ENCODE measurements at regions not wholly inside any gene's neighbourhood (a gene's known extent, or its start where the extent isn't known, plus 50 kb on each side); places are given as distances from the start of the nearest gene placed in this dataset.
A peak's percentile ranks its signal among the peaks of the same experiment; 100 is the strongest.
"Not testable (repeated sequence)": the region's sequence is repeated elsewhere in the genome, so short reads cannot be mapped to it uniquely, and the experiment has no call there.

DNA sequence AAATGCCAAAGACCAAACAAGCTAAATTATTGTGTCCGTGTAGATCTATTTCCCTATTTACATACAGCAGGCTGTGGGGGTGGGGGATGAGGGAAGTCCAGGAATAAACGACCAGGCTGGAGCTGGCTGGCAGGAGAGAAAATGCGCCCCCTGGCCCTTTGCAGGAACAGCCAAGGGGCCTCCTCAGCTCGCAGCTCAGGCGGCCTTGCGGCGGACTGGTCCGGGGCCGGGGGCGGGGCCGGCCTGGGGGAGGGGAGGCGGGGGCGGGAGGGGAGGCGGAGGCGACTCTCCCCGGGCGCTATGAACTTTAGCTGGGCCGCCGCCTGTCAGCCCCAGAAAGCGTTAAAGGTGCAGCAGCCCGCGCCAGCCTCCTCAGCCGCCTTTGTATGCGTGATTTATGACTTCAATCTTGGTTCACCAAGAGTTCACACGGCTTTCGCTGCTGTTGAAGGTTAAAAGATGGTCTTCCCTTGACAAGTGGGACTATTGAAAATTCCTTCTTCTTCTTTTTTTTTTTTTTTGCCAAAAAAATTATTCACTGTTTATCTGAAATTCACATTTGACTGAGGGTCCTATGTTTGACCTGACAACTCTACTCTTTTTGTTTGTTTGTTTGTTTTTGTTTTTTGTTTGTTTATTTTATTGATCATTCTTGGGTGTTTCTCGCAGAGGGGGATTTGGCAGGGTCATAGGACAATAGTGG, 967.0 kb upstream of the DEFB115 start:
- not testable (repeated sequence) for H3K9me3 ChIP-seq; H3K27me3 ChIP-seq; H3K4me3 ChIP-seq (ENCODE audit: low read depth, low read length); H3K4me1 ChIP-seq; H3K36me3 ChIP-seq
- DNase-seq: peak; percentile 77
- TF ChIP-seq, protein P1, sequence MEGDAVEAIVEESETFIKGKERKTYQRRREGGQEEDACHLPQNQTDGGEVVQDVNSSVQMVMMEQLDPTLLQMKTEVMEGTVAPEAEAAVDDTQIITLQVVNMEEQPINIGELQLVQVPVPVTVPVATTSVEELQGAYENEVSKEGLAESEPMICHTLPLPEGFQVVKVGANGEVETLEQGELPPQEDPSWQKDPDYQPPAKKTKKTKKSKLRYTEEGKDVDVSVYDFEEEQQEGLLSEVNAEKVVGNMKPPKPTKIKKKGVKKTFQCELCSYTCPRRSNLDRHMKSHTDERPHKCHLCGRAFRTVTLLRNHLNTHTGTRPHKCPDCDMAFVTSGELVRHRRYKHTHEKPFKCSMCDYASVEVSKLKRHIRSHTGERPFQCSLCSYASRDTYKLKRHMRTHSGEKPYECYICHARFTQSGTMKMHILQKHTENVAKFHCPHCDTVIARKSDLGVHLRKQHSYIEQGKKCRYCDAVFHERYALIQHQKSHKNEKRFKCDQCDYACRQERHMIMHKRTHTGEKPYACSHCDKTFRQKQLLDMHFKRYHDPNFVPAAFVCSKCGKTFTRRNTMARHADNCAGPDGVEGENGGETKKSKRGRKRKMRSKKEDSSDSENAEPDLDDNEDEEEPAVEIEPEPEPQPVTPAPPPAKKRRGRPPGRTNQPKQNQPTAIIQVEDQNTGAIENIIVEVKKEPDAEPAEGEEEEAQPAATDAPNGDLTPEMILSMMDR (IDR thresholded peaks at IDR 0.05; ENCODE audit: low read depth, low read length): peak; percentile 36

GRCh38 chr20:30291064-30291379, 966.4 kb upstream of the DEFB115 start:
- not testable (repeated sequence) for H3K9me3 ChIP-seq; H3K4me3 ChIP-seq (ENCODE audit: low read depth, low read length); H3K27me3 ChIP-seq; DNase-seq; H3K36me3 ChIP-seq; H3K4me1 ChIP-seq

DNA sequence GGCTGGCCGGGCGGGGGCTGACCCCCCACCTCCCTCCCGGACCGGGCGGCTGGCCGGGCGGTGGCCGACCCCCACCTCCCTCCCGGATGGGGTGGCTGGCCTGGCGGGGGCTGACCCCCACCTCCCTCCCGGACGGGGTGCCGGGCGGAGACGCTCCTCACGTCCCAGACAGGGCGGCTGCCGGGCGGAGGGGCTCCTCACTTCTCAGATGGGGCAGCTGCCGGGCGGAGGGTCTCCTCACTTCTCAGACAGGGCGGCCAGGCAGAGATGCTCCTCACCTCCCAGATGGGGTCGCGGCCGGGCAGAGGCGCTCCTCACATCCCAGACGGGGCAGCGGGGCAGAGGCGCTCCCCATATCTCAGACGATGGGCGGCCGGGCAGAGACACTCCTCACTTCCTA, 965.8 kb upstream of the DEFB115 start:
- not testable (repeated sequence) for DNase-seq; H3K4me1 ChIP-seq; H3K36me3 ChIP-seq; H3K9me3 ChIP-seq; H3K27me3 ChIP-seq; H3K4me3 ChIP-seq (ENCODE audit: low read depth, low read length)

DNA sequence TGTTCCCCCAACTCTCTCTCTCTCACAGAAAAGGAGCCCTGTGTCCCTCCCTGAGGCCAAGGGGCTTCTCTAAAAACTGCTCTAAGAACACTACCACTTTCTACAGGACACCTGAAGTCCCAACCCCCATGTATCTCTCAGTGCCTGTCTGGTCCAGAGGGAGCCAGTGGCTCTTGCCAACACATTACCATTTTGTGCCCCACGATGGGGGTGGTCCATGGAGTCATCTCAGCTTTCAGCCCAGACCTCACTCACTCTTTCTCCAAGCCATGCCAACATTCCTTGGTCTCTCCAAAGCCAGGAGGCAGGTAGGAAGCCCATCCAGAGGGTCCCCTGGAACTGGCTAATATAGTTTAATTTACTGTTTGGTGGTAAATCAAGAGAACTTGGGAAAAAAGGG, 962.1 kb upstream of the DEFB115 start:
- DNase-seq; H3K4me3 ChIP-seq (ENCODE audit: low read depth, low read length); H3K27me3 ChIP-seq; H3K9me3 ChIP-seq; H3K36me3 ChIP-seq; H3K4me1 ChIP-seq: not testable (repeated sequence)

GRCh38 chr20:30295967-30296366, 961.5 kb upstream of the DEFB115 start:
- not testable (repeated sequence) for H3K4me1 ChIP-seq; H3K27me3 ChIP-seq; DNase-seq; H3K36me3 ChIP-seq; H3K4me3 ChIP-seq (ENCODE audit: low read depth, low read length); H3K9me3 ChIP-seq

DNA sequence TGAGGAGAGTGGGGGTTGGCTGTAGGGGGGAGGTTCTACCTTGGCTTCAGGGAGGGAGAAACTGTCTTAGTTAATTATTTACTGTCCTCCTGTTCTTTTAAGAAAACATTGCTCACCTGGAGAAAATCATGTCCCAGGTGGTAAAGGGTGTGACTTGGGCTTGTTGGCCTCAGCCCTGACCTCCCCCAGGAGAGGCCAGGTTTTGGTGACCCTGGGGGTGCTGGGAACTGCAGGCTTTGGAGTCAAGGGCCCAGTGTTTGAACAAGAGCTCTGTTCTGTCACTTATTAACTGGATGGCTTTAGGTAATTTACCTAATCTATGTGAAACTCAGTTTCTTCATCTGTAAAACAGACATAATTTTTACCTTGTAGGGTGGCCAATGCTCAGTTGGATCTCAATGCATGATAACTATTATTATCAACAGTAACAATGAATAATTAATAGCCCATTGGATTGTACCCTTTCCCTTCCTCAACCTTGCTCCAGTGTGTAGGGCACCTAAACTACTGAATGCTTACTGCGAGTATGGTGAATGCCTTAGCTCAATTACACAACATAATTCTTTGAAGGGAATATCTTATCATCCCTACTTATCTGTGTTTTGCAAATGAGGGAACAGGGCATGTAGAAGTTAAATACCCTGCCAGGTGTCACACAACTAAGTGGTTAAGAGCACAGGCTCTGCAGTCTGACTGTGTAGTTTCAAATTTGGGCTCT, 959.4 kb upstream of the DEFB115 start:
- H3K36me3 ChIP-seq; H3K4me1 ChIP-seq; DNase-seq; H3K4me3 ChIP-seq (ENCODE audit: low read depth, low read length); H3K9me3 ChIP-seq; H3K27me3 ChIP-seq: not testable (repeated sequence)

DNA sequence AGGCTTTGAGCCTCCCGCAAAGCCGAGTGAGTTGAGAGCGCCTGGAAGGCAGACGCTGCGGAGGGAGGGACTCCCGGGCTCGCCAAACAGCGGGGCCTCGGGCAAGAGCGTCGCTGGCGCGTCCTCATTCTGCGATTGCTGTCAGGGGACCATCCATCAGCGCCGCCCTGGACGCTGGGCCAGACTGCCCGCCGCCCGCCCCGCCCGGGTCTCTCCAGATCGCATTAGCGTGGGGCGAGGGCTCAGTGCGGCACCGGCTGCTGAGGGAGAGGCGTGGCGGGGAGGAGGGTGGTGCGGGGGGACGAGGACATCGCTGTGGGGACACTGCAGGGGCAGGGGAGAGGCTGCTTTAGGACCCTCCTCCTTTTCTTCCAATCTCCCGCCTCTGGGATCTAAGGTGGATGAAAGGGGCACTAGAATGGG, 957.2 kb upstream of the DEFB115 start:
- peak; percentile 54 for DNase-seq
- not testable (repeated sequence) for H3K4me1 ChIP-seq; H3K27me3 ChIP-seq; H3K4me3 ChIP-seq (ENCODE audit: low read depth, low read length); H3K9me3 ChIP-seq; H3K36me3 ChIP-seq

- H3K9me3 ChIP-seq; H3K27me3 ChIP-seq; H3K4me1 ChIP-seq; H3K4me3 ChIP-seq (ENCODE audit: low read depth, low read length); H3K36me3 ChIP-seq; DNase-seq: not testable (repeated sequence)
Measured at GRCh38 chr20:30302786-30303185, 954.7 kb upstream of the DEFB115 start.

DNA sequence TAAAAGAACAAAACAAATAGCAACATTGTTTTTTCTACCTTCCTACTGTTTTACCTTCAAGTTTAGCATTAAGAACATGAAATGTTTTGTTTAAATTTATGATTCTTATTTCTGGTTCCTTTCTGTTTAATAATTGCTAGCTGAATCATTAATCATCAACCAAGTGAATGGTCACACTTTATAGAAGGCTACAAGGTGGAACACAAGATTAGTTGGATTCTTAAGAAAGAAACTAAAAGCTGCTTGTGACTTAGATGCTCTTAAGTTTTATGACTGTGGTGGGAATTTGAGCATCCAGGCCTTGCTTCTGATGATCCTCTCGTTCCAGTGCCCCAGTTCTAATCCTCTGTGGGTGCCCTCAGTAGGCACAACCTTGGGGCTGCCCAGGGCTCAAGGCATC, 947.5 kb upstream of the DEFB115 start:
- H3K36me3 ChIP-seq; DNase-seq; H3K27me3 ChIP-seq; H3K9me3 ChIP-seq; H3K4me1 ChIP-seq; H3K4me3 ChIP-seq (ENCODE audit: low read depth, low read length): not testable (repeated sequence)

GRCh38 chr20:30310385-30310784, 947.1 kb upstream of the DEFB115 start:
- DNase-seq; H3K4me3 ChIP-seq (ENCODE audit: low read depth, low read length); H3K36me3 ChIP-seq; H3K27me3 ChIP-seq; H3K9me3 ChIP-seq; H3K4me1 ChIP-seq: not testable (repeated sequence)

DNA sequence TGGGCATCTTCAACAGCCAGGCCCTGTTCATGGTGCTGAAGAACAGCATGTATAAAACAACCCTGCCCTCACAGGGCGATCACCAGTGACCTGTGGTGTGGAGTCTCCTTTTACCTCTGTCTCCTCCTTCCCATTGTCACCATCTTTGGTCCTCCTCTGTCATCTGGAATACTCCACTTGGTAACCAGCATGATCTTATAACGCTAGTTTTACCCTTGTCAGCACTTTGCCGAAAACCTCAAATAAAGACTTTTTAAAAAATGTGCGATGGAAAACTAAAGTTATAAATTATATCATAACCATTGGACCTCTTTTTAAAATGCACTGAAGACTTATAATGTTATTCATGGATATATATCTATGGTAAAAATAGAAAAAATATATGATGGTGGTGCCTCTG, 945.2 kb upstream of the DEFB115 start:
- not testable (repeated sequence) for H3K4me3 ChIP-seq (ENCODE audit: low read depth, low read length); H3K4me1 ChIP-seq; H3K27me3 ChIP-seq; DNase-seq; H3K36me3 ChIP-seq; H3K9me3 ChIP-seq

- DNase-seq; H3K4me3 ChIP-seq (ENCODE audit: low read depth, low read length); H3K27me3 ChIP-seq; H3K36me3 ChIP-seq; H3K9me3 ChIP-seq; H3K4me1 ChIP-seq: not testable (repeated sequence)
Measured at GRCh38 chr20:30313660-30314059, 943.8 kb upstream of the DEFB115 start.

DNA sequence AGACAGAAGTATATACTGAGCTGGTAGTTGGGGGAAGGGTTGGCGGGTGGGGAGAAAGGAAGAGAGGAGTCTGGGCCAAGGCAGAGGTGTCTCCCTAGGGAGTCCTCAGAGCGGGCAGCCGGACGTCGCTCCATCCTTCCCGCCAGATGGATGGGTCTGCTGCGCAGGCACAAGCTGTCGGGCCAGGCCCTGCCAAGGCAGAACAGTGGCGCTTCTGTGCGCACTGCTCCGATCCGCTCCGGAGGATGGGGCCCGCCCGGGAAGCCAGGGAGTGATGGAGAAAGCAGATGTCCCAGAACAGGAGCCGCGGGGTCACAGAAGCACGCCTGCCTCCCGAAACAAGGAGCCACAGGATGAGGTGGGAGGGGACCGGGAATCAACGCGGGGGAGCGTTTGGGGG, 941.4 kb upstream of the DEFB115 start:
- H3K36me3 ChIP-seq; H3K27me3 ChIP-seq; H3K4me1 ChIP-seq; H3K9me3 ChIP-seq; H3K4me3 ChIP-seq (ENCODE audit: low read depth, low read length): not testable (repeated sequence)
- peak; percentile 18 for DNase-seq

DNA sequence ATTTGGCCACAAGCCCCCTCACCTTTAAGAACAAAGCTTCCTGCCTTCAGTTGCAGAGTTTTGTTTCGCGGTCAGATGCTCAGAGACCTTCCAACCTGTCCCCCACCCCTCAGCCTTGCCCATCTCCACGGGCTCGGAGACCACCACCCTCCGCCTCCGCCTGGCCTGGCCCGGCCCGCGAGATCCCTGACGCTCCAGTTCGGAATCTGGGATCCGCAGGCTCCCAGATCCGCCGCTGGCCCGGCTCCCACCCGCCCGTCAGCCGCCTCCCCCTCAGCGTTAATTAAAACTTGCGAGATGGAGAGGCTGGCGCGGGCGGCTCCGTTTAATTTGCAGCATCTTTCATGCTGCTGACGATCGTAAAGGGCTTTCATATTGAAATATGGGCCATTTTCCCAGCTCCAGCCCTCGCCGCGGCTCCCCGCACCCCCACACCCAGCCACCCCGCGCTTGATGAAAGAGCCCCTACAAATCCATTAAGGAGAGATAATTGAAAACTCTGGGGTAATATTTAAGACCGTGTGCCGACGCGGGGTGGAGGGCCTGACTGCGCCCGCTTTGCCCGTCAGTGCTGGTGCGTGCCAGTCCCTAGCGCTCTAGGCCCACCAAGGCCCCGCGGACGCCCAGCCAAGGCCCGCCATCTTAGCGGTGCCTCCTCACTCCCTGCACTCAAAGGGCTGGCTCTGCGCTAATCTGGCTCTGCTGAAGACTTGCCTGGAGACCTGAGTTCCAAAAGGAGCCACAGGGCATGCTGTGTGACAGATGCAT, 940.7 kb upstream of the DEFB115 start:
- not testable (repeated sequence) for DNase-seq; H3K36me3 ChIP-seq; H3K4me3 ChIP-seq (ENCODE audit: low read depth, low read length); H3K9me3 ChIP-seq; H3K27me3 ChIP-seq; H3K4me1 ChIP-seq

DNA sequence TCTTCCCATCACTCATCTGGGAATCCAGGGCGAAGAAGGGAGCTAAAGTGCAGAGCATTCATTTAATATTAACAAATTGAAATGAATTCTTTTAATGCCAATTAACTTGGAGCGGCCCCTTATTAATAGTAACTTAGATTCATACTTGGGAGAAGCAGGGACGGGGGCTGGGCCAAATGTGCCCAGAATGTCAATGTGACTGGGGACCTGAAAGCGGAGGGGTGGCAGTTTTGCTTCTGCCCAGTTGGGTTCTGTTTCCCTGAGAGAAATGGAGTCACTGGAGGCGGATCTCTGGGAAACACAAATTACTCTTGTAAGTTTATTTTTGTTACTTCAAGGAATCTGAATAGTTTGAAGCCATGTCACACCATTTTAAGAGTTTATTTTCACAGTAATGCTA, 923.7 kb upstream of the DEFB115 start:
- H3K27me3 ChIP-seq; DNase-seq; H3K4me3 ChIP-seq (ENCODE audit: low read depth, low read length): not testable (repeated sequence)

More for the DNA sequence above, 923.7 kb upstream of the DEFB115 start:
- not testable (repeated sequence) for H3K4me1 ChIP-seq, H3K9me3 ChIP-seq, H3K36me3 ChIP-seq
